ENCODE measurements at regions not wholly inside any gene's neighbourhood (a gene's known extent, or its start where the extent isn't known, plus 50 kb on each side); places are given as distances from the start of the nearest gene placed in this dataset.

DNA sequence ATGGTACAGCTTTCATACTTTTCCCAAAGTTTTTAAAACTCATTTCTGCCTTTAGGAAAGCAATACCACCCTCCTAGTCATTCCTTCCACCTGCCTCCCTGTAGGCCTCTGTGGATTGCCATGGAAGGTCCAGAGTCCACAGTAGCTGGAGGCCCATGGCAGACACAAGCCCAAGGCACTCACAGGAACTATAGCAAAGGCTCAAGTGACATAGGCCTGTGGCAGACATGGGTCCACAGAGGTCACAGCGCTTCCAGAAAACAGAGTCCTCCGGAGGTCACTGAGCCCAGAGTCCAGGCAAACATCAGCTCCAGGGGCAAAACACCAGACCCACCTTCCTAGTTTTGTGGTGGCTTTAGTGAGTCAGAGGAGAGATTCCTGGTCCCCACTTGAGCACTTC is 147.6 kb upstream of the ATP6AP2 start:
- peaks cover 0 to 6% of the 10 kb centered on the region in 2 experiments for H3K9me3 ChIP-seq (ENCODE audit: control insufficient read depth in 1 of 2, insufficient read depth in 1 of 2, low read length in 2 of 2)
- TF ChIP-seq, protein P1, sequence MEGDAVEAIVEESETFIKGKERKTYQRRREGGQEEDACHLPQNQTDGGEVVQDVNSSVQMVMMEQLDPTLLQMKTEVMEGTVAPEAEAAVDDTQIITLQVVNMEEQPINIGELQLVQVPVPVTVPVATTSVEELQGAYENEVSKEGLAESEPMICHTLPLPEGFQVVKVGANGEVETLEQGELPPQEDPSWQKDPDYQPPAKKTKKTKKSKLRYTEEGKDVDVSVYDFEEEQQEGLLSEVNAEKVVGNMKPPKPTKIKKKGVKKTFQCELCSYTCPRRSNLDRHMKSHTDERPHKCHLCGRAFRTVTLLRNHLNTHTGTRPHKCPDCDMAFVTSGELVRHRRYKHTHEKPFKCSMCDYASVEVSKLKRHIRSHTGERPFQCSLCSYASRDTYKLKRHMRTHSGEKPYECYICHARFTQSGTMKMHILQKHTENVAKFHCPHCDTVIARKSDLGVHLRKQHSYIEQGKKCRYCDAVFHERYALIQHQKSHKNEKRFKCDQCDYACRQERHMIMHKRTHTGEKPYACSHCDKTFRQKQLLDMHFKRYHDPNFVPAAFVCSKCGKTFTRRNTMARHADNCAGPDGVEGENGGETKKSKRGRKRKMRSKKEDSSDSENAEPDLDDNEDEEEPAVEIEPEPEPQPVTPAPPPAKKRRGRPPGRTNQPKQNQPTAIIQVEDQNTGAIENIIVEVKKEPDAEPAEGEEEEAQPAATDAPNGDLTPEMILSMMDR (IDR thresholded peaks at IDR 0.05), result no peak
- Mint-ChIP-seq H3K4me1 (ENCODE audit: low read depth) (no peaks in the 10 kb centered on the region), H3K27ac (no peak overlapping the region), H3K4me3 (no peak overlapping the region), H3K36me3 (ENCODE audit: low read depth) (no peaks in the 10 kb centered on the region), H3K9me3 (no peaks in the 10 kb centered on the region), H3K27me3 (no peaks in the 10 kb centered on the region)
- no peak overlapping the region for H3K4me3 ChIP-seq (ENCODE audit: low read length)
- H3K36me3 ChIP-seq (ENCODE audit: insufficient read depth, low read length), result no peaks in the 10 kb centered on the region
- POLR2A ChIA-PET, result interaction anchor here (0.6 kb wide), 1 partner anchor 180 kb away, joined by 3 read pairs; no protein-coding TSS in a partner anchor
- no peak for DNase-seq
- ATAC-seq (ENCODE audit: poor library complexity), result no peak
- H3K27ac ChIP-seq (ENCODE audit: low read depth in 1 of 2, low read length in 2 of 2), result no peak overlapping the region
- no peaks in the 10 kb centered on the region for H3K27me3 ChIP-seq (ENCODE audit: control insufficient read depth in 1 of 2, insufficient read depth in 2 of 2, low read length in 2 of 2)
- CTCF ChIA-PET, result no interaction called here
- intact Hi-C loops (cut with DNase I, micrococcal nuclease), result no loop called here
- no peaks in the 10 kb centered on the region for H3K4me1 ChIP-seq (ENCODE audit: insufficient read depth, low read length)

DNA sequence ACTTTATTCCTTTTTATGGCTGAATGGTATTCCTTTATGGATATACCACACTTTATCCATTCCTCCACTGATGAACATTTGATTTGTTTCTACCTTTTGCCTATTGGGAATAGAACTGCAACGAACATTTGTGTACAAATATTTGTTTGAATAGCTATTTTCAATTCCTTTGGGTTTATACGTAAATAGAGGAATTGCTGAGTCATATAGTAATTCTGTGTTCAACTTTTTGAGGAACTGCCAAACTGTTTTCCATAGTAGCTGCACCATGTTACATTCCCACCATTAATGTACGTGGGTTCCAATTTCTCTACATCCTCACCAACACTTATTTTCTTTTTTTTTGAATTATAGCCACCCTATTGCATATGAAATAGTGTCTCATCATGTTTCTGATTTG is 156.5 kb upstream of the ATP6AP2 start:
- no peaks in the 10 kb centered on the region for H3K36me3 Mint-ChIP-seq (ENCODE audit: low read depth)
- H3K27ac Mint-ChIP-seq, result no peak overlapping the region
- H3K9me3 ChIP-seq (ENCODE audit: control insufficient read depth in 1 of 2, insufficient read depth in 1 of 2, low read length in 2 of 2), result peaks cover 0 to 4% of the 10 kb centered on the region in 2 experiments
- no peak overlapping the region for H3K27ac ChIP-seq (ENCODE audit: low read depth in 1 of 2, low read length in 2 of 2)
- no peaks in the 10 kb centered on the region for H3K36me3 ChIP-seq (ENCODE audit: insufficient read depth, low read length)
- TF ChIP-seq, protein P1 (IDR thresholded peaks at IDR 0.05), result no peak
- no peak overlapping the region for H3K4me3 ChIP-seq (ENCODE audit: low read length)
- no peaks in the 10 kb centered on the region for H3K9me3 Mint-ChIP-seq
- ChIA-PET CTCF (no interaction called here), POLR2A (no interaction called here)
- DNase-seq (no peak), ATAC-seq (ENCODE audit: poor library complexity) (no peak)
- no peak overlapping the region for H3K4me3 Mint-ChIP-seq
- peaks cover 2% of the 10 kb centered on the region for H3K4me1 ChIP-seq (ENCODE audit: insufficient read depth, low read length)
- no peaks in the 10 kb centered on the region for H3K27me3 Mint-ChIP-seq
- no peaks in the 10 kb centered on the region for H3K4me1 Mint-ChIP-seq (ENCODE audit: low read depth)
- intact Hi-C loops (cut with DNase I, micrococcal nuclease), result no loop called here
- H3K27me3 ChIP-seq (ENCODE audit: control insufficient read depth in 1 of 2, insufficient read depth in 2 of 2, low read length in 2 of 2), result no peaks in the 10 kb centered on the region

DNA sequence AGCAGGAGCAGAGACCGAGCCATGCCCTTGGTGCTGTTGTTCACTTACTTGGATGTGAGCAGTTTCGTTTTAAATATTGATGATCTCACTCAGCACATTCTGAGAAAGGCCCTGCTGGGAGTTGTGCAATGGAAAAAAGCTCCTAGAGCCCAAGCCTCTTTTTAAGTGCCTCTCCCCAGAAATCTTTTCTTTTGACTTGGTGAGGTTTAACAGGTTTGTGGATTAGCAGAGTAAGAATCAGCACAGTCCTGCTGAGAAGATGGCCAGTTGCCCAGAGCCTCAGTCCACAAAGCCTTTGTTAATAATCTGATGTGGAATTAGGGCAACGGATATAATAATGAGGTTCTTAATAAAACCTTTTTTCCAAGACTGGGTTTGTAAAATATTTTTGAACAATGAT is 157.5 kb upstream of the ATP6AP2 start:
- Mint-ChIP-seq H3K36me3 (ENCODE audit: low read depth) (no peaks in the 10 kb centered on the region), H3K9me3 (no peaks in the 10 kb centered on the region), H3K4me3 (no peak overlapping the region), H3K27ac (no peak overlapping the region), H3K27me3 (no peaks in the 10 kb centered on the region), H3K4me1 (ENCODE audit: low read depth) (no peaks in the 10 kb centered on the region)
- POLR2A ChIA-PET, result no interaction called here
- no peaks in the 10 kb centered on the region for H3K27me3 ChIP-seq (ENCODE audit: control insufficient read depth in 1 of 2, insufficient read depth in 2 of 2, low read length in 2 of 2)
- peaks cover 0 to 4% of the 10 kb centered on the region in 2 experiments for H3K9me3 ChIP-seq (ENCODE audit: control insufficient read depth in 1 of 2, insufficient read depth in 1 of 2, low read length in 2 of 2)
- H3K27ac ChIP-seq (ENCODE audit: low read depth in 1 of 2, low read length in 2 of 2), result no peak overlapping the region
- H3K4me3 ChIP-seq (ENCODE audit: low read length), result no peak overlapping the region
- ATAC-seq (ENCODE audit: poor library complexity), result no peak
- H3K4me1 ChIP-seq (ENCODE audit: insufficient read depth, low read length), result peaks cover 11% of the 10 kb centered on the region
- CTCF ChIA-PET, result no interaction called here
- H3K36me3 ChIP-seq (ENCODE audit: insufficient read depth, low read length), result no peaks in the 10 kb centered on the region
- TF ChIP-seq, protein P1 (IDR thresholded peaks at IDR 0.05), result no peak
- no peak for DNase-seq
- intact Hi-C loops (cut with DNase I, micrococcal nuclease), result no loop called here
